ENCODE measurements at regions not wholly inside any gene's neighbourhood (a gene's known extent, or its start where the extent isn't known, plus 50 kb on each side); places are given as distances from the start of the nearest gene placed in this dataset.

- TF ChIP-seq CTCF (IDR thresholded peaks at IDR 0.05; ENCODE audit: low read depth, low read length) (no peak), EZH2phosphoT487 (IDR thresholded peaks at IDR 0.05; ENCODE audit: low read depth) (no peak)
Measured at GRCh38 chr15:95883064-95883463, 447.4 kb upstream of the NR2F2 start.

All from OCI-LY3 (cell line).